HG02973 (cell line): ENCODE measurements at regions not wholly inside any gene's neighbourhood (a gene's known extent, or its start where the extent isn't known, plus 50 kb on each side); places are given as distances from the start of the nearest gene placed in this dataset.
"Not testable (repeated sequence)": the region's sequence is repeated elsewhere in the genome, so short reads cannot be mapped to it uniquely, and the experiment has no call there.

Experiments used
- ATAC-seq: cut with Tn5 transposase; IDR thresholded peaks from one replicate; pipeline ENCODE4 v1.9.1; 2021; ENCODE audit warnings: moderate library complexity; ENCODE audit not compliant: unreplicated experiment

- peak; percentile 62 for ATAC-seq
Measured at GRCh38 chr1:56135069-56135863, 444.1 kb downstream of the PLPP3 start.

GRCh38 chr1:56133522-56134472 lies 445.6 kb downstream of the PLPP3 start:
- no peak for ATAC-seq

- ATAC-seq: no peak
Measured at GRCh38 chr1:56132520-56132919, 446.8 kb downstream of the PLPP3 start.

- ATAC-seq: no peak
Measured at GRCh38 chr1:56129837-56130236, 449.5 kb downstream of the PLPP3 start.

- ATAC-seq: no peak
Measured at GRCh38 chr1:56125316-56125715, 454.0 kb downstream of the PLPP3 start.

- no peak for ATAC-seq
Measured at GRCh38 chr1:56123826-56124225, 455.5 kb downstream of the PLPP3 start.

- no peak for ATAC-seq
Measured at GRCh38 chr1:56123421-56123820, 455.9 kb downstream of the PLPP3 start.

- no peak for ATAC-seq
Measured at GRCh38 chr1:56120021-56120420, 459.3 kb downstream of the PLPP3 start.

GRCh38 chr1:56118676-56119075 lies 460.7 kb downstream of the PLPP3 start:
- ATAC-seq: not testable (repeated sequence)

- ATAC-seq: no peak
Measured at GRCh38 chr1:56115701-56116100, 463.7 kb downstream of the PLPP3 start.

- ATAC-seq: no peak
Measured at GRCh38 chr1:56113679-56114078, 465.7 kb downstream of the PLPP3 start.

GRCh38 chr1:56107275-56107638 lies 472.1 kb downstream of the PLPP3 start:
- ATAC-seq: no peak

- no peak for ATAC-seq
Measured at GRCh38 chr1:56106531-56107274, 472.7 kb downstream of the PLPP3 start.

- no peak for ATAC-seq
Measured at GRCh38 chr1:56105397-56105796, 474.0 kb downstream of the PLPP3 start.

GRCh38 chr1:56099766-56100265 lies 479.5 kb downstream of the PLPP3 start:
- ATAC-seq: no peak

- no peak for ATAC-seq
Measured at GRCh38 chr1:56098946-56099345, 480.4 kb downstream of the PLPP3 start.

- ATAC-seq: no peak
Measured at GRCh38 chr1:56097713-56098112, 481.6 kb downstream of the PLPP3 start.

GRCh38 chr1:56095696-56096665 lies 483.4 kb downstream of the PLPP3 start:
- no peak for ATAC-seq

GRCh38 chr1:56094168-56094567 lies 485.2 kb downstream of the PLPP3 start:
- ATAC-seq: no peak
